LHCN-M2 (cell line): ENCODE measurements at regions not wholly inside any gene's neighbourhood (a gene's known extent, or its start where the extent isn't known, plus 50 kb on each side); places are given as distances from the start of the nearest gene placed in this dataset.
A peak's percentile ranks its signal among the peaks of the same experiment; 100 is the strongest.

Experiments
- DNase-seq: peaks from one replicate; pipeline ENCODE4 v3.0.0-alpha.2; 2012; ENCODE audit warnings: low read depth

- no peak for DNase-seq
Measured at GRCh38 chr4:122555216-122555615, 65.7 kb downstream of the IL21 start.

GRCh38 chr4:122553432-122553831 lies 67.4 kb downstream of the IL21 start:
- no peak for DNase-seq

- no peak for DNase-seq
Measured at GRCh38 chr4:122552898-122553297, 68.0 kb downstream of the IL21 start.

GRCh38 chr4:122548886-122549630 lies 71.8 kb downstream of the IL21 start:
- no peak for DNase-seq

- no peak for DNase-seq
Measured at GRCh38 chr4:122548452-122548851, 72.4 kb downstream of the IL21 start.

GRCh38 chr4:122542411-122543236 lies 78.2 kb downstream of the IL21 start:
- DNase-seq, result peak; percentile 40

GRCh38 chr4:122541996-122542395 lies 78.9 kb downstream of the IL21 start:
- no peak for DNase-seq

GRCh38 chr4:122540838-122541237 lies 80.0 kb downstream of the IL21 start:
- no peak for DNase-seq

GRCh38 chr4:122539861-122540465 lies 80.9 kb downstream of the IL21 start:
- no peak for DNase-seq

- DNase-seq, result no peak
Measured at GRCh38 chr4:122537388-122538135, 81.0 kb upstream of the IL2 start.

- no peak for DNase-seq
Measured at GRCh38 chr4:122536001-122536400, 79.5 kb upstream of the IL2 start.

GRCh38 chr4:122534776-122535175 lies 78.3 kb upstream of the IL2 start:
- no peak for DNase-seq

- DNase-seq, result no peak
Measured at GRCh38 chr4:122533841-122534240, 77.3 kb upstream of the IL2 start.

GRCh38 chr4:122532766-122533165 lies 76.2 kb upstream of the IL2 start:
- DNase-seq, result no peak

- no peak for DNase-seq
Measured at GRCh38 chr4:122531514-122531913, 75.0 kb upstream of the IL2 start.

- DNase-seq, result no peak
Measured at GRCh38 chr4:122531038-122531437, 74.5 kb upstream of the IL2 start.

- DNase-seq, result no peak
Measured at GRCh38 chr4:122528879-122529278, 72.4 kb upstream of the IL2 start.

- DNase-seq, result no peak
Measured at GRCh38 chr4:122525865-122526264, 69.3 kb upstream of the IL2 start.

- no peak for DNase-seq
Measured at GRCh38 chr4:122524176-122524575, 67.7 kb upstream of the IL2 start.

GRCh38 chr4:122522944-122523343 lies 66.4 kb upstream of the IL2 start:
- DNase-seq, result no peak

- no peak for DNase-seq
Measured at GRCh38 chr4:122517345-122517744, 60.8 kb upstream of the IL2 start.

GRCh38 chr4:122516376-122516775 lies 59.9 kb upstream of the IL2 start:
- DNase-seq, result no peak
